ENCODE measurements at regions not wholly inside any gene's neighbourhood (a gene's known extent, or its start where the extent isn't known, plus 50 kb on each side); places are given as distances from the start of the nearest gene placed in this dataset.

DNA sequence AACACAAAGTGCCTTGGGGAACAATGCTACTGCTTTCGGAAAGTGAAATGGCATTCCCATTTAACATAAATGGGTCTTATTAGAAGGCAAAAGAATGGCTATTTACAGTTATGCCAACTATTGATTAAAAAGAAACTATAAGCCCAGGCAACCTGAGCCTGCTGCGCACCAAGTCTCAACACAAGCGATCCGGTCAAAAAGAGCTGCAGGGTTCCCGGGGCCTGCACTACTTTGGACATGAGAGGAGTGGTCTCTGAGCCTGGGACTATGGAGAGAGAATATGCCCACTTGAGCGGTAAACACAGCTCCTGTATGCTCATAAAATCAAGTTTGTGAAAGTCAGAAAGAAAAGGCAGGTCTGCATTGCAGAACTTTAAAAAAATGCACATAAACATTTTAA is 660.7 kb downstream of the EFNA5 start:
- TF ChIP-seq RAD21 (IDR thresholded peaks at IDR 0.05; ENCODE audit: low read length), result no peak
- TF ChIP-seq ELF1 (IDR thresholded peaks at IDR 0.05), result no peak
